Ovary (tissue), 3 donors: ENCODE measurements at regions not wholly inside any gene's neighbourhood (a gene's known extent, or its start where the extent isn't known, plus 50 kb on each side); places are given as distances from the start of the nearest gene placed in this dataset.

ENCODE experiments used
- CTCF ChIP-seq, 3 donors: fragments of 450-650 bp in 2 of 3; fragments of 200-600 bp in 1 of 3; IDR thresholded peaks; one replicate each; pipeline versions ENCODE4 v1.5.1 to v1.8.0; 2016 to 2022; ENCODE audit warnings: antibody characterized with exemption in 3 of 3, mild to moderate bottlenecking in 1 of 3
- POLR2A ChIP-seq: fragments of 450-650 bp; IDR thresholded peaks from one replicate; pipeline ENCODE4 v1.6.1; 2017; ENCODE audit warnings: antibody characterized with exemption, mild to moderate bottlenecking, moderate library complexity
- donor health status: DM: no; HTN: no; CAD: no.

GRCh38 chr16:51407199-51407598 lies 256.1 kb upstream of the SALL1 start:
- TF ChIP-seq POLR2A: no peak
- TF ChIP-seq CTCF (IDR thresholded peaks at IDR 0.05): no peak
